ENCODE measurements at regions not wholly inside any gene's neighbourhood (a gene's known extent, or its start where the extent isn't known, plus 50 kb on each side); places are given as distances from the start of the nearest gene placed in this dataset.

DNA sequence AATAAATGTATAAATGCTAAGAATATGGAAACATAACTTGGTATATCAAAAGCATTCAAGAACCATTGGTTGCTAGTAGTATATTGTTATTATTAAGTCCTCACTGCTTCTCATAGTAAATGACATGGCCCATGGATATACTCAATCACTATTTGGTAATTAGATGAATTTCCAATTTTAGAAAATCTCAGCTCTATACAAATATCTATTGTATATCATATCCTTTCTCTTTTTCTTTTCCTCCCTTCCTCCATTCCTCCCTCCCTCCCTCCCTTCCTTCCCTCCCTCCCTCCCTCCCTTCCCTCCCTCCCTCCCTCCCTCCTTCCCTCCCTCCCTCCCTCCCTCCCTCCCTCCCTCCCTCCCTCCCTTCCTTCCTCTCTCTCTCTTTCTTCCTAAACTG lies 514.4 kb upstream of the LCORL start:
- TF ChIP-seq EP300 (IDR thresholded peaks at IDR 0.05) (no peak), POLR2AphosphoS5 (IDR thresholded peaks at IDR 0.05) (no peak), POLR2A (IDR thresholded peaks at IDR 0.05) (no peak), CTCF (IDR thresholded peaks at IDR 0.05) (no peak)
- Histone ChIP-seq H3K4me3 (no peak overlapping the region), H3K27ac (no peak overlapping the region), H3K27me3 (no peaks in the 10 kb centered on the region), H3K36me3 (no peaks in the 10 kb centered on the region), H3K4me1 (no peaks in the 10 kb centered on the region), H3K9me3 (no peaks in the 10 kb centered on the region)
- DNase-seq (no peak), ATAC-seq (ENCODE audit: low FRiP score in 2 of 2) (no peak)

GRCh38 chr4:18533262-18533775 lies 511.8 kb upstream of the LCORL start:
- WGBS, 2 donors, result 27 to 44% methylated on average over 3 of the region's 3 CpGs
- H3K4me1 ChIP-seq, result no peaks in the 10 kb centered on the region
- no peaks in the 10 kb centered on the region for H3K9me3 ChIP-seq
- no peaks in the 10 kb centered on the region for H3K36me3 ChIP-seq
- DNase-seq, result no peak
- no peak for ATAC-seq (ENCODE audit: low FRiP score in 2 of 2)
- H3K27me3 ChIP-seq, result no peaks in the 10 kb centered on the region
- H3K4me3 ChIP-seq, result no peak overlapping the region
- H3K27ac ChIP-seq, result no peak overlapping the region
- TF ChIP-seq EP300 (IDR thresholded peaks at IDR 0.05) (no peak), CTCF (IDR thresholded peaks at IDR 0.05) (no peak), POLR2A (IDR thresholded peaks at IDR 0.05) (no peak), POLR2AphosphoS5 (IDR thresholded peaks at IDR 0.05) (no peak)

DNA sequence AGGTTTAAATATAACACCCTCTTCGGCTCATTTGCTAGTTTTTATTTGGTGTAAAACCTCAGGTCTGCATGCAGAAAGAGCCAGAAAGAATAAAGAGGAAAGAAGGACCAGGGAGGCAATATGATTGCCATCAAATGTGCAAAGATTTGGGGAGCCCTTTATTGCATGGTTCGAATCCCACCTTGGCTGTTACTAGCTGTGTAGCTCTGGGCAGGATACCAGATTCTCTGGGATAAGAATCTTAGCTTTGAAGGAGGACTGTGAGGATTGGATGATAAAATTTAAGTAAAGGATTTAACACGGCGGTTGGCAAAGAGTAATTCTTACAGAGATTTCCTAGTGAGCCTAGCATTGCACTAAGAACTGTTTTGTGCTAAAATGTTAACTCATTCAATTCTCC lies 510.2 kb upstream of the LCORL start:
- Histone ChIP-seq H3K27me3 (no peaks in the 10 kb centered on the region), H3K4me1 (no peaks in the 10 kb centered on the region), H3K4me3 (no peak overlapping the region), H3K36me3 (no peaks in the 10 kb centered on the region), H3K27ac (no peak overlapping the region), H3K9me3 (no peaks in the 10 kb centered on the region)
- TF ChIP-seq CTCF (IDR thresholded peaks at IDR 0.05) (no peak), EP300 (IDR thresholded peaks at IDR 0.05) (no peak), POLR2A (IDR thresholded peaks at IDR 0.05) (no peak), POLR2AphosphoS5 (IDR thresholded peaks at IDR 0.05) (no peak)
- DNase-seq (no peak), ATAC-seq (ENCODE audit: low FRiP score in 2 of 2) (no peak)
- 84 to 88% methylated on average over 4 of the region's 4 CpGs for WGBS, 2 donors

DNA sequence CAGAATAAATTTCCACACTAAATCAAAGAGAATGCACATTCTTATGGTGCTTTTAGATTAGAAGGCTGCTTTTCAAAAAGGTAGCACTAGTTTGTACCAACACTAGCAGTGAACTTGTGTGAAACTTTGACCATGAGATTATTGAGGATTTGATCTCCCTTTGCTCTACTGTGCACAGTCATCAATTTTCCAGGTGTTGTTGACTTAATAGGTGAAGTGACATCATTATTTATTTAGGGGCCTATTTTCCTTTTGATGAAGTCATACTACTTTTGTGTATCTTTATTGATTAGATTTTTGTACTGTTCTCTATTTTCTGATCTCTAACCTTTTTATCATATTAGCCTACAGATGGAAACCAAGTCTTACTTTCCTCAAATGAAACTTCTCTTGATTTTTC lies 507.9 kb upstream of the LCORL start:
- ATAC-seq (ENCODE audit: low FRiP score in 2 of 2) (no peak), DNase-seq (no peak)
- H3K36me3 ChIP-seq, result no peaks in the 10 kb centered on the region
- H3K4me1 ChIP-seq, result no peaks in the 10 kb centered on the region
- no peaks in the 10 kb centered on the region for H3K27me3 ChIP-seq
- H3K9me3 ChIP-seq, result no peaks in the 10 kb centered on the region
- no peak overlapping the region for H3K27ac ChIP-seq
- TF ChIP-seq POLR2AphosphoS5 (IDR thresholded peaks at IDR 0.05), result no peak
- no peak for TF ChIP-seq POLR2A (IDR thresholded peaks at IDR 0.05)
- no peak for TF ChIP-seq CTCF (IDR thresholded peaks at IDR 0.05)
- no peak for TF ChIP-seq EP300 (IDR thresholded peaks at IDR 0.05)
- no peak overlapping the region for H3K4me3 ChIP-seq

DNA sequence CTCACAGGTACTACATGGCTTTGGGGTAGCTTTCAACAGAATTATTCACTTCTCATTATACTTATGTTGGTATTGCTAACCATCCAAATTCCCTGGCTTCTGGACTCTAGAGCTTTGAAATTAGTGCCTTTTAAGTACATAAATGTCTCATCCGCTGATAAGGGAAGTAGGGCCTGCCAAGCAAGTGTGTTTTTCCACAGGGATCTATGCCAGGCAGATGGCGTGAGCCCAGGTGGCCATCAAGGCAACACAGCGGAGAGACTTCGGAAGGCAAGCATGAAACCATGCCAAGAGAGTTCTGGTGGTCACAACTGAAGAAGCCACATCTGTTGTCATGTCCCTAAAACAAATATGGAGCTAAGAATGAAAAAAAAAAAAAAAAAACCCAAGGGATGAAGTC lies 503.1 kb upstream of the LCORL start:
- WGBS, 2 donors, result 56 to 59% methylated on average over 4 of the region's 4 CpGs
- Histone ChIP-seq H3K4me1 (no peaks in the 10 kb centered on the region), H3K27ac (no peak overlapping the region), H3K9me3 (no peaks in the 10 kb centered on the region), H3K4me3 (no peak overlapping the region), H3K36me3 (no peaks in the 10 kb centered on the region), H3K27me3 (no peaks in the 10 kb centered on the region)
- no peak for TF ChIP-seq POLR2A (IDR thresholded peaks at IDR 0.05)
- TF ChIP-seq EP300 (IDR thresholded peaks at IDR 0.05), result no peak
- no peak for TF ChIP-seq POLR2AphosphoS5 (IDR thresholded peaks at IDR 0.05)
- TF ChIP-seq CTCF (IDR thresholded peaks at IDR 0.05), result no peak
- no peak for DNase-seq
- no peak for ATAC-seq (ENCODE audit: low FRiP score in 2 of 2)
